ENCODE measurements at regions not wholly inside any gene's neighbourhood (a gene's known extent, or its start where the extent isn't known, plus 50 kb on each side); places are given as distances from the start of the nearest gene placed in this dataset.

DNA sequence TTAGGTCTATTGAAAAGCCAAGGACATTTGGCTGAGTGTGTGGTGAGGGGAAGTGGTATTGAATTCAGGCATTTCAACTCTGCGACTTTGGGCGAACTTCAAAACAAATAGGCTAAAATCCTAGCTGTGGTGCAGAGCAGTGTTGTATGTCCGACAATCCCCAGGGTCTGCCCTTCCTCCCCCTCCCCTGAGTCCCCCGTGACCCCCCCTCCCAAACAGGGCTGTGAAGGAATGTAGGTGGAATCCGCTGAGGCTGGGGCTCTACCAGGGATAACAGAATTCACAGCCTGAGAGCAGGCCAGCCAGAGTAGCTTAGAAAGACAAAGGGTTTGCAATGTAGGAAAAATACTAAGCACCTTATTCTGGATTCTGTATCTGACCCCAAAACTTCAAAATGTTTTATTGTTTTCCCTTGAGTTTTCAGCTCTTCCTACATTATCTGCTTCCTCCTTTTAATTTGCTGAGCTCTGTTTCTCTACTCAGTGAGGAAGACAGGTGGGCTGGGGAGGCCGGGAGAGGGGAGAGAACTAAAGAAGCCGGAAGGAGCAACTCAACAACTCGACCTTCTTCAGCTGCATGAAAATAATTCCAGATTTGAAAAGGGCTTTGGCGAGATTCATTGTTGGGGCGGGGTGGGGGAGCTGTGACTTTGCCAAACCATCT lies 315.2 kb downstream of the BLID start:
- TF ChIP-seq POLR2A (IDR thresholded peaks at IDR 0.05), result no peak
- TF ChIP-seq, protein P1, sequence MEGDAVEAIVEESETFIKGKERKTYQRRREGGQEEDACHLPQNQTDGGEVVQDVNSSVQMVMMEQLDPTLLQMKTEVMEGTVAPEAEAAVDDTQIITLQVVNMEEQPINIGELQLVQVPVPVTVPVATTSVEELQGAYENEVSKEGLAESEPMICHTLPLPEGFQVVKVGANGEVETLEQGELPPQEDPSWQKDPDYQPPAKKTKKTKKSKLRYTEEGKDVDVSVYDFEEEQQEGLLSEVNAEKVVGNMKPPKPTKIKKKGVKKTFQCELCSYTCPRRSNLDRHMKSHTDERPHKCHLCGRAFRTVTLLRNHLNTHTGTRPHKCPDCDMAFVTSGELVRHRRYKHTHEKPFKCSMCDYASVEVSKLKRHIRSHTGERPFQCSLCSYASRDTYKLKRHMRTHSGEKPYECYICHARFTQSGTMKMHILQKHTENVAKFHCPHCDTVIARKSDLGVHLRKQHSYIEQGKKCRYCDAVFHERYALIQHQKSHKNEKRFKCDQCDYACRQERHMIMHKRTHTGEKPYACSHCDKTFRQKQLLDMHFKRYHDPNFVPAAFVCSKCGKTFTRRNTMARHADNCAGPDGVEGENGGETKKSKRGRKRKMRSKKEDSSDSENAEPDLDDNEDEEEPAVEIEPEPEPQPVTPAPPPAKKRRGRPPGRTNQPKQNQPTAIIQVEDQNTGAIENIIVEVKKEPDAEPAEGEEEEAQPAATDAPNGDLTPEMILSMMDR (IDR thresholded peaks at IDR 0.05), result no peak

Data from adrenal gland (tissue), 5 donors.